ENCODE measurements at regions not wholly inside any gene's neighbourhood (a gene's known extent, or its start where the extent isn't known, plus 50 kb on each side); places are given as distances from the start of the nearest gene placed in this dataset.

DNA sequence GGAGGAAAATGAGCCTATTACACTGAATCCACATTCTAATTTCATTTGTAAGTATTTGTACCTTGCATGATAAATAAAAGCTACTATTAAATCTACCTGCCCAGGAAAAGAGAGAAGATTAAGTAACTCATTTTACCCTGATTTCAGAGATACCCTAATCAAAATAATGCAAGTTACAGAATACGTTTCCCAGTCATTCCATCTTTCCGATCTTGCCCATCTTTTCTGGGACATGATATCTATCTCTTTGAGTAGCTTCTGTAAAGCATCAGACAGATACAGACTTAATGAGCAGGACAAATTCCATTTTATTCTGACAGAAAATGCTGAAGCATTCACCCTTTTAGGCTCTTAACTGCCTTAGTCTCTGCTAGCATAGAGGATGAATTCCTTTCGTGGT lies 56.6 kb downstream of the SPRY2 start:
- Histone ChIP-seq H3K4me3 (replicated peaks; ENCODE audit: low read depth, low read length) (no peak overlapping the region), H3K36me3 (ENCODE audit: control insufficient read depth, insufficient read depth, low read length) (no peaks in the 10 kb centered on the region), H3K27me3 (replicated peaks; ENCODE audit: control insufficient read depth, insufficient read depth, low read length) (no peaks in the 10 kb centered on the region)
- DNase-seq (ENCODE audit: extremely low read depth, insufficient read length), result no peak
- TF ChIP-seq, protein P1, sequence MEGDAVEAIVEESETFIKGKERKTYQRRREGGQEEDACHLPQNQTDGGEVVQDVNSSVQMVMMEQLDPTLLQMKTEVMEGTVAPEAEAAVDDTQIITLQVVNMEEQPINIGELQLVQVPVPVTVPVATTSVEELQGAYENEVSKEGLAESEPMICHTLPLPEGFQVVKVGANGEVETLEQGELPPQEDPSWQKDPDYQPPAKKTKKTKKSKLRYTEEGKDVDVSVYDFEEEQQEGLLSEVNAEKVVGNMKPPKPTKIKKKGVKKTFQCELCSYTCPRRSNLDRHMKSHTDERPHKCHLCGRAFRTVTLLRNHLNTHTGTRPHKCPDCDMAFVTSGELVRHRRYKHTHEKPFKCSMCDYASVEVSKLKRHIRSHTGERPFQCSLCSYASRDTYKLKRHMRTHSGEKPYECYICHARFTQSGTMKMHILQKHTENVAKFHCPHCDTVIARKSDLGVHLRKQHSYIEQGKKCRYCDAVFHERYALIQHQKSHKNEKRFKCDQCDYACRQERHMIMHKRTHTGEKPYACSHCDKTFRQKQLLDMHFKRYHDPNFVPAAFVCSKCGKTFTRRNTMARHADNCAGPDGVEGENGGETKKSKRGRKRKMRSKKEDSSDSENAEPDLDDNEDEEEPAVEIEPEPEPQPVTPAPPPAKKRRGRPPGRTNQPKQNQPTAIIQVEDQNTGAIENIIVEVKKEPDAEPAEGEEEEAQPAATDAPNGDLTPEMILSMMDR (IDR thresholded peaks at IDR 0.05; ENCODE audit: insufficient read depth, low read length, poor library complexity, severe bottlenecking), result no peak

DNA sequence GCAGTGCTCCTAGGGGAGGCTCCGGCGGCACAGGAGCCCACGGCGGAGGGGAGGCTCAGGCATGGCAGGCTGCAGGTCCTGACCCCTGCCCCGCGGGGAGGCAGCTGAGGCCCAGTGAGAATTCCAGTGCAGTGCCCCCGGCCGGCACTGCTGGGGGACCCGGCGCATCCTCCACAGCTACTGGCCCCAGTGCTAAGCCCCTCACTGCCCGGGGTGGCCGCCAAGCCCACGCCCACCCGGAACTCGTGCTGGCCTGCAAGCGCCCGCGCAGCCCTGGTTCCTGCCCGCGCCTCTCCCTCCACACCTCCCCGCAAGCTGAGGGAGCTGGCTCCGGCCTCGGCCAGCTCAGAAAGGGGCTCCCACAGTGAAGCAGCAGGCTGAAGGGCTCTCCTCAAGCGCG lies 62.2 kb downstream of the SPRY2 start:
- Histone ChIP-seq H3K4me3 (replicated peaks; ENCODE audit: low read depth, low read length) (no peak overlapping the region), H3K36me3 (ENCODE audit: control insufficient read depth, insufficient read depth, low read length) (no peaks in the 10 kb centered on the region), H3K27me3 (replicated peaks; ENCODE audit: control insufficient read depth, insufficient read depth, low read length) (no peaks in the 10 kb centered on the region)
- TF ChIP-seq, protein P1 (IDR thresholded peaks at IDR 0.05; ENCODE audit: insufficient read depth, low read length, poor library complexity, severe bottlenecking), result no peak
- no peak for DNase-seq (ENCODE audit: extremely low read depth, insufficient read length)

DNA sequence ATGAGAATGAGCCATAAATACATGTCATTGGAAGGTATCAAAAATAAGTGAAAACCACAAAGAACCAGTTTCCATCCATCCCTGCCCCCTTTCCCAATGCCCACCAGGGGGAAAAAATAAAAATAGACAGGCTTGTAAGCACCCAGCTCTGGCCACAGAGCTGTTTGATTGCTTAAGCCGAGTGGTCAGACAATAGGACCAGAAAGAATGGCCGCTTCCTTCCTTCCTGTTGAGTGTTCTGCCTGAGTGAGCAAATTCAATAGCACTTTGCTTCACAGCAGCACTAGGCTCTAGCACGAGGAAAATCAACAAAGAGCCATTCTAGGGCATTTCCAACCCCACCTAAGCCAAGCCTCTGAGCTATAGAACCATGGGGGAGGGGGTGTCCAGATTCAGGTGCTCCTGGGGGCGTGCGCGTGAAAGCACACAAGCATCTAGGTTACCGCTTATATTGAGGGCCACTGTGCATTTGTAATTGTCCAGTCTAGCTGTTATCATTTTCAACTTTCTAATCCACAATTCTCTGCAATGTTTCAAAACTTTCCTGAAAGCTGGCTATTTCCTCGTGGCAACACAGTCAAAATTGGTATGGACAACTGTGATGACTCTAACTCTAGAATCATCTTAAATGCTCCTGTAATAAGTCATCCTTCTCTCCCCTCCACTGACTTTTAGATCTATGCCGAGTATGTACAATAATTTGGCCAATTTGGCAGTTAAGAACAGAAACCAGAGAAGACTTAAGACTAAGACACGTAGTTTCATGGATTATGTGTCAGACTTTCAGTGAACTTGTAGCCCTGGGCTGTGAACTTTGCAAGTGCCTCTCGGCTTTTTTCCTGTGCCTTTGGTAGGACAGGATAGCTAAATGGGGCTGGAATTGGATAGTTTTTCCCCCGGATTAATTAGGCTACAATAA lies 64.3 kb downstream of the SPRY2 start:
- H3K27me3 ChIP-seq (replicated peaks; ENCODE audit: control insufficient read depth, insufficient read depth, low read length), result no peaks in the 10 kb centered on the region
- H3K36me3 ChIP-seq (ENCODE audit: control insufficient read depth, insufficient read depth, low read length), result no peaks in the 10 kb centered on the region
- no peak overlapping the region for H3K4me3 ChIP-seq (replicated peaks; ENCODE audit: low read depth, low read length)
- TF ChIP-seq, protein P1 (IDR thresholded peaks at IDR 0.05; ENCODE audit: insufficient read depth, low read length, poor library complexity, severe bottlenecking), result no peak
- DNase-seq (ENCODE audit: extremely low read depth, insufficient read length), result no peak

DNA sequence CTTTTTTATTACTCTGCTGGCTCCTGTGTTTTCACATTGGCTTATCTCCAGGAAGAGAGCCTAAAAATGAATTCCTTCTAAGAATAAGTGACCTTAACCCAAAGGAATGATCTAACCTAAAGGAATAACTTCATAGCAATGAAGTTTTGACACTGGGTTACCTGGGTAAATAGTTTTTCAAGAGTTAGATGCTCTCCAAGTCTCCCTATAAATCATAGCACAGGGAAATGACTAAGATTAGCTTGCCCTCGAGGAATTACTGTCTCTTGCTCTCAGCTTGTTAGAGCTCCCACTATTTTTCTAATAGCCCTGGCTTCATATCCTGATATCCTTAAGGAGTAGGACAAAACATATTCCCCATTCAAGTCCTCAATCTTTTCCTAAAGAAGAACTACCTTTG lies 66.3 kb downstream of the SPRY2 start:
- no peak for DNase-seq (ENCODE audit: extremely low read depth, insufficient read length)

DNA sequence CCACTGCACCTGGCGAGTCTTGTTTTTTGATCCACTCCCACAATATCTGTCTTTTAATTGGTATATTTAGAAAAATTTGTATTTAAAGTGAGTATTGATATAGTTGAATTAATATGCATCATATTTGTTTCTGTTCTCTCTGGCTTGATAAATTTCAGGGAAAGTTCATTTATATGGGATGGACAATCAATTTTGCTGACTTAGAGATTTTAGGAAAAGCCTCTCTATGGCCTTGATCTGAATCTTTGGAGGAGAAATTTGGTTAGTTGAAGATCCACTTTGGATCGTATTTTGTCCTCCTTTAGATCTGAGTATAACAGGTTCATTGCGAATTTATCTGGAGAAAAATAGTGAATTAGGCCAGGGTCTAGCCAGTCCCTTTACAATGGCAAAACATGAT lies 67.2 kb downstream of the SPRY2 start:
- H3K36me3 ChIP-seq (ENCODE audit: control insufficient read depth, insufficient read depth, low read length), result no peaks in the 10 kb centered on the region
- H3K27me3 ChIP-seq (replicated peaks; ENCODE audit: control insufficient read depth, insufficient read depth, low read length), result no peaks in the 10 kb centered on the region
- no peak for DNase-seq (ENCODE audit: extremely low read depth, insufficient read length)
- no peak overlapping the region for H3K4me3 ChIP-seq (replicated peaks; ENCODE audit: low read depth, low read length)
- TF ChIP-seq, protein P1 (IDR thresholded peaks at IDR 0.05; ENCODE audit: insufficient read depth, low read length, poor library complexity, severe bottlenecking), result no peak

More for the DNA sequence above, 66.3 kb downstream of the SPRY2 start:
- no peak overlapping the region for H3K4me3 ChIP-seq (replicated peaks; ENCODE audit: low read depth, low read length)
- H3K36me3 ChIP-seq (ENCODE audit: control insufficient read depth, insufficient read depth, low read length), result no peaks in the 10 kb centered on the region
- TF ChIP-seq, protein P1 (IDR thresholded peaks at IDR 0.05; ENCODE audit: insufficient read depth, low read length, poor library complexity, severe bottlenecking), result no peak
- H3K27me3 ChIP-seq (replicated peaks; ENCODE audit: control insufficient read depth, insufficient read depth, low read length), result no peaks in the 10 kb centered on the region
